KG1 (cell line): ENCODE measurements at regions not wholly inside any gene's neighbourhood (a gene's known extent, or its start where the extent isn't known, plus 50 kb on each side); places are given as distances from the start of the nearest gene placed in this dataset.
"Not testable (repeated sequence)": the region's sequence is repeated elsewhere in the genome, so short reads cannot be mapped to it uniquely, and the experiment has no call there.

Experiments
- DNase-seq: peaks from one replicate; lab custom pipeline; 2025; lab: John Stamatoyannopoulos, UW

GRCh38 chr1:54474310-54475251 is 68.4 kb upstream of the SSBP3 start:
- no peak for DNase-seq

- no peak for DNase-seq
These were observed 65.4 kb upstream of the SSBP3 start for GRCh38 chr1:54471588-54471987.

- not testable (repeated sequence) for DNase-seq
These were observed 63.2 kb upstream of the SSBP3 start for GRCh38 chr1:54469444-54469843.

GRCh38 chr1:54468288-54469084 is 62.3 kb upstream of the SSBP3 start:
- DNase-seq, result not testable (repeated sequence)

- no peak for DNase-seq
These were observed 59.2 kb upstream of the SSBP3 start for GRCh38 chr1:54465351-54465811.

- DNase-seq, result peak; percentile 52
These were observed 58.4 kb upstream of the SSBP3 start for GRCh38 chr1:54464477-54465146.

GRCh38 chr1:54464031-54464476 is 57.9 kb upstream of the SSBP3 start:
- DNase-seq, result no peak

- DNase-seq, result no peak
These were observed 57.3 kb upstream of the SSBP3 start for GRCh38 chr1:54463259-54464030.

- DNase-seq, result no peak
These were observed 56.5 kb upstream of the SSBP3 start for GRCh38 chr1:54462597-54463258.

GRCh38 chr1:54461731-54462596 is 55.8 kb upstream of the SSBP3 start:
- DNase-seq, result no peak

GRCh38 chr1:54460861-54461387 is 54.7 kb upstream of the SSBP3 start:
- DNase-seq, result no peak

- DNase-seq, result no peak
These were observed 54.2 kb upstream of the SSBP3 start for GRCh38 chr1:54460351-54460750.

GRCh38 chr1:54459726-54460191 is 53.6 kb upstream of the SSBP3 start:
- no peak for DNase-seq

- DNase-seq, result no peak
These were observed 52.9 kb upstream of the SSBP3 start for GRCh38 chr1:54459140-54459539.

GRCh38 chr1:54456921-54457529 is 50.8 kb upstream of the SSBP3 start:
- no peak for DNase-seq

- DNase-seq, result no peak
These were observed 50.2 kb upstream of the SSBP3 start for GRCh38 chr1:54456361-54456760.
